GM18517 (cell line): ENCODE measurements at regions not wholly inside any gene's neighbourhood (a gene's known extent, or its start where the extent isn't known, plus 50 kb on each side); places are given as distances from the start of the nearest gene placed in this dataset.

Source experiments
- ATAC-seq: cut with Tn5 transposase; IDR thresholded peaks from one replicate; pipeline ENCODE4 v1.9.1; 2021; ENCODE audit warnings: mild to moderate bottlenecking, moderate library complexity; ENCODE audit not compliant: unreplicated experiment

GRCh38 chr3:124272605-124273151 is 280.8 kb upstream of the ROPN1 start:
- no peak for ATAC-seq

- no peak for ATAC-seq
These were observed 281.7 kb upstream of the ROPN1 start for GRCh38 chr3:124273651-124274050.

GRCh38 chr3:124274051-124274450 is 282.1 kb upstream of the ROPN1 start:
- no peak for ATAC-seq

- no peak for ATAC-seq
These were observed 283.5 kb upstream of the ROPN1 start for GRCh38 chr3:124275412-124275811.

- ATAC-seq, result no peak
These were observed 284.2 kb upstream of the ROPN1 start for GRCh38 chr3:124276133-124276532.

- ATAC-seq, result no peak
These were observed 284.7 kb upstream of the ROPN1 start for GRCh38 chr3:124276539-124277143.

- no peak for ATAC-seq
These were observed 285.4 kb upstream of the ROPN1 start for GRCh38 chr3:124277144-124277890.

GRCh38 chr3:124281453-124282316 is 289.8 kb upstream of the ROPN1 start:
- ATAC-seq, result no peak

GRCh38 chr3:124282751-124283651 is 291.1 kb upstream of the ROPN1 start:
- ATAC-seq, result no peak

GRCh38 chr3:124283652-124284023 is 291.7 kb upstream of the ROPN1 start:
- no peak for ATAC-seq

GRCh38 chr3:124288996-124289395 is 297.1 kb upstream of the ROPN1 start:
- ATAC-seq, result no peak

- ATAC-seq, result no peak
These were observed 299.1 kb upstream of the ROPN1 start for GRCh38 chr3:124291008-124291407.

GRCh38 chr3:124292329-124292728 is 300.4 kb upstream of the ROPN1 start:
- no peak for ATAC-seq

- ATAC-seq, result no peak
These were observed 301.7 kb upstream of the ROPN1 start for GRCh38 chr3:124293584-124293983.

GRCh38 chr3:124295362-124295761 is 303.4 kb upstream of the ROPN1 start:
- no peak for ATAC-seq

- no peak for ATAC-seq
These were observed 304.5 kb upstream of the ROPN1 start for GRCh38 chr3:124296406-124296805.

GRCh38 chr3:124297062-124297980 is 305.4 kb upstream of the ROPN1 start:
- no peak for ATAC-seq

GRCh38 chr3:124298301-124298700 is 306.4 kb upstream of the ROPN1 start:
- no peak for ATAC-seq

- ATAC-seq, result no peak
These were observed 307.0 kb upstream of the ROPN1 start for GRCh38 chr3:124298951-124299350.
